Activated CD8-positive, alpha-beta T cell treated with anti-CD3 and anti-CD28 coated beads, Interleukin-2, amount 10 ng/mL, durations not matched to agents 7 days and 5 days (primary cell): ENCODE measurements at regions not wholly inside any gene's neighbourhood (a gene's known extent, or its start where the extent isn't known, plus 50 kb on each side); places are given as distances from the start of the nearest gene placed in this dataset.

ENCODE experiments used
- ATAC-seq: fragments of 150-1000 bp; cut with Tn5 transposase; one replicate; pipeline ENCODE4 v1.10.0; 2021; ENCODE audit warnings: moderate library complexity
- CTCF ChIA-PET: fragments of 350-600 bp; sonication (Branson Sonifier 250); formaldehyde crosslinking; loops from one replicate; lab custom pipeline; 2021; ENCODE audit warnings: antibody characterized with exemption; lab: Charles Lee
- POLR2A ChIA-PET: fragments of 350-600 bp; sonication (Branson Sonifier 250); formaldehyde crosslinking; loops from one replicate; lab custom pipeline; 2021; ENCODE audit warnings: antibody characterized with exemption; lab: Charles Lee
- DNase-seq: peaks from one replicate; pipeline ENCODE4 v3.0.0-alpha.2; 2020
- H3K27ac Mint-ChIP-seq: one replicate; pipeline ENCODE4 v1.8.0; 2021; ENCODE audit warnings: mild to moderate bottlenecking, mixed read lengths
- H3K27me3 Mint-ChIP-seq: one replicate; pipeline ENCODE4 v1.8.0; 2021; ENCODE audit warnings: low read depth, mixed read lengths
- H3K36me3 Mint-ChIP-seq: one replicate; pipeline ENCODE4 v1.8.0; 2021; ENCODE audit warnings: low read depth, mixed read lengths
- H3K4me1 Mint-ChIP-seq: one replicate; pipeline ENCODE4 v1.8.0; 2021; ENCODE audit warnings: low read depth, mixed read lengths
- H3K4me3 Mint-ChIP-seq: one replicate; pipeline ENCODE4 v1.8.0; 2021; ENCODE audit warnings: mild to moderate bottlenecking, mixed read lengths
- H3K9me3 Mint-ChIP-seq: one replicate; pipeline ENCODE4 v1.8.0; 2022; ENCODE audit warnings: mixed read lengths; ENCODE audit not compliant: insufficient read depth

DNA sequence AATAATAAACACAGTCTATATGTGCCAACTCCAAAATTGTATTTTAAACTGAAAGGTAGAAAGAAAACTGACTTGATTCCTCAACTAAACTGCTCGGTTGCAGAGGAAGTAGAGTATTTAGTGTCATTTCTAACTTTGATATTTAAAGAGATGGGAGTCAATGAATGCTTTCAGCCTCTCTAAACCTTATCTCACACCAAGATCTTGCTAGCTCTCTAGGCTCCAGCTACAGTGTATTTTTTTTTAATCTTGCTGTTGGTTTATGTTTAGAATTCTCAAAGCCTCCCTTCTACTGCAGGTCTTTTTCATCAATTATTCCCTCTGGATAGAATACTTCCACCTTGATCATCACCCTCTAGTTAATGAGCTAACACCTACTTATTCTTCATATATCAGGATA lies 419.4 kb upstream of the ZNF462 start:
- ChIA-PET POLR2A (no interaction called here), CTCF (no interaction called here)
- H3K4me1 Mint-ChIP-seq = no peaks in the 10 kb centered on the region
- H3K4me3 Mint-ChIP-seq = no peak overlapping the region
- no peak overlapping the region for H3K27ac Mint-ChIP-seq
- H3K27me3 Mint-ChIP-seq = no peaks in the 10 kb centered on the region
- DNase-seq (no peak), ATAC-seq (no peak)
- H3K9me3 Mint-ChIP-seq = peaks cover 8% of the 10 kb centered on the region
- no peaks in the 10 kb centered on the region for H3K36me3 Mint-ChIP-seq

DNA sequence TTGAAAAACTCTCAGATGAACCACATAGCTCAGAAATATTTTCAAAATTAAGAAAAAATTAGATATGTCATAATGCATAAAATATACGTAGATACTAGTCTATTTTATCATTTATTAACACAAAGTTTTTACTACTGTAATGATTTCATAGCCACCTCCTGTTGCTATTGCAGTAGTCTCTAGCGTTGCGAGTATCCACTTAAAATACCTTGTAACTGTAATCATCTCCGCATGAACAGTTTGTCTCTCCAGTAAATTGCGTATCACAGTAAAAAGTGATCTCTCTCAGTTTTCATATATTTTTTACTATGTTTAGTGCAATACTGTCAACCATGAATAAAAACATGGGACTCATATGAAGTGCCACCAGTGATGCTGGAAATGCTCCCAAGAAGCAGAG lies 417.9 kb upstream of the ZNF462 start:
- ChIA-PET POLR2A (no interaction called here), CTCF (no interaction called here)
- H3K4me1 Mint-ChIP-seq = no peaks in the 10 kb centered on the region
- H3K27ac Mint-ChIP-seq = no peak overlapping the region
- H3K27me3 Mint-ChIP-seq = no peaks in the 10 kb centered on the region
- ATAC-seq (no peak), DNase-seq (no peak)
- no peaks in the 10 kb centered on the region for H3K36me3 Mint-ChIP-seq
- H3K9me3 Mint-ChIP-seq = peaks cover 4% of the 10 kb centered on the region
- no peak overlapping the region for H3K4me3 Mint-ChIP-seq

DNA sequence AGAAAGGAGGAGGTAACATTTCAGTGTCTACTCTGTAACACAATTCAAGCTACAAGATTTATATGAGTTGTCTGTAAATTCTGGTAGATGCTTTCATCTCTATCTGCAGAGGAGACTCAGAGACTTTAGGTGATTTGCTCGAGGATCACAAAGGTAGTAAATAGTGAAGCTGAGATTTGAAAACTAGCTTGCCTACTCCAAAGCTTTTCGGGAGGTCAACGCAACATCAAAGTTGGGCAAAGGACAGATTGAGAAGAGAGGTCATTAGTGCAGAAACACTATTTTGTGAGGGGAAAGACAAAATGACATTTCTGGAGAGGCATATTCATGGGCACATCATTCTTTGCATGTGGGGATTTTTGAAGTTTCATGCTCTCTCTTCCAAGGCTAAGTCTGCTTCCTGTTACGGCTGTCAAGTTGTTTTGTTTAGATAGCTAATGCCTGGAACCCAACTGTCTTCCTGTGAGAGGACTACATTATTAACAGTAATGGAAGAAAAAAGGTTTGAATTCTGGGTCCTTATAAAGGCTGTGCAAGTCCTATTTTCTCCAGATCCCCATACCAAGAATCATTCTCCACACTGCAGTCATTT lies 413.5 kb upstream of the ZNF462 start:
- Mint-ChIP-seq H3K36me3 (no peaks in the 10 kb centered on the region), H3K27ac (no peak overlapping the region)

DNA sequence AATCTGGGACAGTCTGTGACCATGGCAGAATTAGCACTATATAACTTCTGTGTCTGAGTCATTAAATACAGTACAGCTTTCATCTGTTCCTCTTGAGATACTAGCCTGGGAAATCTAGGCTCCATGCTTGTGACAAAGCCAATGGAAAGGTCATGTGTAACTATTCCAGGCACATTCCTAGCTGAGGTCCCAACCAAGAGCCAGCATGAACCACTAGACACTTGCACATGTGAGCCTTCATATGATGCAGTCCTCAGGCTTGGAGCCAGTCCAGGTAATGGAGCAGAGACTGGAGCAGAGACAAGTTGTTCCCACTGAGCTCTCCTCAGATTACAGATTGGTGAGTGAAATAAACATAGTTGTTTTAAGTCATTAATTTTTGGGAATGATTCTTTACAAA lies 412.4 kb upstream of the ZNF462 start:
- H3K27me3 Mint-ChIP-seq = no peaks in the 10 kb centered on the region
- ATAC-seq (no peak), DNase-seq (no peak)
- H3K9me3 Mint-ChIP-seq = peaks cover 4% of the 10 kb centered on the region
- H3K4me3 Mint-ChIP-seq = no peak overlapping the region
- ChIA-PET POLR2A (no interaction called here), CTCF (no interaction called here)
- H3K27ac Mint-ChIP-seq = no peak overlapping the region
- no peaks in the 10 kb centered on the region for H3K4me1 Mint-ChIP-seq
- H3K36me3 Mint-ChIP-seq = no peaks in the 10 kb centered on the region

More for the DNA sequence above, 413.5 kb upstream of the ZNF462 start:
- H3K9me3 Mint-ChIP-seq = peaks cover 7% of the 10 kb centered on the region
- DNase-seq (no peak), ATAC-seq (no peak)
- ChIA-PET CTCF (no interaction called here), POLR2A (no interaction called here)
- H3K4me1 Mint-ChIP-seq = no peaks in the 10 kb centered on the region
- H3K4me3 Mint-ChIP-seq = no peak overlapping the region
- no peaks in the 10 kb centered on the region for H3K27me3 Mint-ChIP-seq

DNA sequence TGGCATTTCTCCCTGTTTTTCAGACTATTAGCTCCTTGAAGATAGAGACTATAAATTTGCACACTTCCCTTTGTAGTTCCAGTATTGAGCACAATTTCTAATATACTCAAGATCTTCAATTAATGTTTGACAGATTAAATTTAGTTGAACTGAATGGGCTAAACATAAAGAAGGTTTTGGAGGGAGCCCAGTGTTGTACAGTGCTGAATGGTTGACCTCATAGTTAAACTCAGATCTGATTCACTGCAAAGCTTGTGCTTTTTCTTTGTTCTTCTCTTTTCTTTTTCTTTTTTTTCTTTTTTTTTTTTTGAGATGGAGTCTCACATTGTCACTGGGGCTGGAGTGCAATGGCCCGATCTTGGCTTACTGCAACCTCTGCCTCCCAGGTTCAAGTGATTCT lies 411.7 kb upstream of the ZNF462 start:
- H3K4me3 Mint-ChIP-seq = no peak overlapping the region
- ATAC-seq (no peak), DNase-seq (no peak)
- no peak overlapping the region for H3K27ac Mint-ChIP-seq
- no peaks in the 10 kb centered on the region for H3K4me1 Mint-ChIP-seq
- peaks cover 3% of the 10 kb centered on the region for H3K9me3 Mint-ChIP-seq
- H3K36me3 Mint-ChIP-seq = no peaks in the 10 kb centered on the region
- CTCF ChIA-PET = no interaction called here
- POLR2A ChIA-PET = no interaction called here
- H3K27me3 Mint-ChIP-seq = no peaks in the 10 kb centered on the region

DNA sequence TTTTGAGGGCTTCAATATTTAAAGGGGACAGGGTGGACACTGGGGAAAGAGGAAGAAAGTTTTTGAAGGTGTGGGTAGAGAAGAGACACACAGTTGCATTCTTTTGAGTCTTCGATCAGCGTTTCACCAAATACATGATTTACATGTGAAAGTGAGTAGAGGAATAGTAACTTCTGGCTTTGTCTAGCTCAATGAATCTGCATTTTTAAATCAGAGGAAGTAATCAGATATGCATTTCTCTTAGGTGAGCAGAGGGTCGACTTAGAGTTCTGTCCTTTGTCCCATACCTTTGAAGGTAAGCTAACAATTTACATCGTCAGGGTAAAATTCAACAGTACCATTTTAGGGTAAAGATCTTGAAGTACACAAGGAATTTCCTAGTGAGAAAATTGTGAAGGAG lies 406.4 kb upstream of the ZNF462 start:
- Mint-ChIP-seq H3K4me1 (no peaks in the 10 kb centered on the region), H3K36me3 (no peaks in the 10 kb centered on the region), H3K9me3 (peaks cover 3% of the 10 kb centered on the region), H3K4me3 (no peak overlapping the region), H3K27me3 (no peaks in the 10 kb centered on the region), H3K27ac (no peak overlapping the region)
- ATAC-seq (no peak), DNase-seq (no peak)
- POLR2A ChIA-PET = no interaction called here
- CTCF ChIA-PET = no interaction called here

DNA sequence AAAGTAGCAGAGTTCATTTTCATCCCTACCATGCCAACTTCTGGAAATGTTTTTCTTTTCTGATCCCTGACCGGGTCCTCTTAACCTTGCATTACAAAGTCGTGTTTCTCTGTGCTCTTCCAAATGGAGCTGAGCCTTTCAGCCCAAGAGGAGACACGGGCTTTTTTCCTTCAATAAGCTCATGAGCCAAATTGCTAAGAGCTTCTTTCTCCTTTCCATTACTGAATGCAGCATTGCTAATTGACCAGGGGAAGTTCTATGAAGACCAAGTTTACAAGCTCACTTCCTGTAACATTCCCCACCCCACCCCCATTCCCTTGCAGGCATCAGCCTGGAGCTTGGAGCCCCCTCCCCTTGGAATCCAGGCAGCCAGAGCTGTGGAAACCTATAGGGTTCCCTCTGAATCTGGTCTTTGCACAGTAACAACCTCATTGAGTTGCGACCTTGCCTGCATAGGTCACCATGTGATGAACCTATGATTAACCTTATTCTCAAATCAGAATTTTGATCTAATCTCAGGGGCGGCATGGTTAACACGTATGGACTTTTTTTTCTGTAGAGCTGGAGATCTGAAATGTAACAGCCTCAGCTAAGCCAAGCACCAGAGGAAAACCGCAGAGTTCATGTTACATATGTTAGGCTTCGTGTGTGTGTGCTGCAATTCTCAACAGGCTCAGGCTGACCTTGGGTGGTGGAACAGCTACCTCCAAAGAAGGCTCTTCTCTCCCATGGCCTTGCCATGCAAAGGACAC lies 395.7 kb upstream of the ZNF462 start:
- ChIA-PET CTCF (no interaction called here), POLR2A (no interaction called here)
- Mint-ChIP-seq H3K4me3 (no peak overlapping the region), H3K27ac (no peak overlapping the region), H3K27me3 (no peaks in the 10 kb centered on the region), H3K36me3 (no peaks in the 10 kb centered on the region), H3K9me3 (no peaks in the 10 kb centered on the region), H3K4me1 (no peaks in the 10 kb centered on the region)
- no peak for DNase-seq
- no peak for ATAC-seq

DNA sequence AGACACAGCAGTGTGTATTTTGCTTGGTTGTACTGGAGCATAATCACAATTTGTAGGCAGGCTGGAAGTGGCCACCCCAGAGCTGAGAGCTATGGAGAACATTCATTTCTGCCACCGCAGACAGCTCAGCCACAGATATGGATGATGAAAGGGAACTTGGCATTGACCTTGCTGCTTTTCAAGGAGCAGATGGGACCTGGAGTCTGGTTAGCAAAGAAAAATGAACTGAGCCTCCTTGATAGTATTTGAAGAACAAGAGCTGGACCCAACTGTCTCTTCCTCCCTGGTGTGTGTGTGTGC lies 395.2 kb upstream of the ZNF462 start:
- Mint-ChIP-seq H3K9me3 (no peaks in the 10 kb centered on the region), H3K4me1 (no peaks in the 10 kb centered on the region), H3K36me3 (no peaks in the 10 kb centered on the region), H3K27me3 (no peaks in the 10 kb centered on the region), H3K27ac (no peak overlapping the region), H3K4me3 (no peak overlapping the region)
- ChIA-PET POLR2A (no interaction called here), CTCF (no interaction called here)
- ATAC-seq (no peak), DNase-seq (no peak)

DNA sequence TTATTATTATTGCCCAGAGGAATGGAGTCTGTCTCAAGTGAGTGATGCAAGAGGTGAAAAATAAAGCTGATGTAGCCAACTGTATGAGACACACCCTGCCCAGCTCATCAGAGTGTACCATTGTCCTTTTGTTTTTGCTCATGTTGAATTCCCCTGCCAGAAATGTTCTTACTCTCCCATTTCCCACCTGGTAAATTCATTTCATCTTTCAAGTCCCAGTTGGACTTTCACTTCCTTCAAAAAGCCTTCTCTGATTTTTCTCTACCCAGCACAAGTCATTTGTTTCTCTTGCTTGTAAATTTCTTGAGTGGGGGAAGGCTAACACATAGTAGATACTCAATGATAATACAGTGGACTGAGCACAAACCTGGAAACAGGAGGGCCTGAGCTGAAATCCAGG lies 394.5 kb upstream of the ZNF462 start:
- DNase-seq (no peak), ATAC-seq (no peak)
- ChIA-PET POLR2A (no interaction called here), CTCF (no interaction called here)
- Mint-ChIP-seq H3K4me3 (no peak overlapping the region), H3K4me1 (no peaks in the 10 kb centered on the region), H3K9me3 (no peaks in the 10 kb centered on the region), H3K27ac (no peak overlapping the region), H3K27me3 (no peaks in the 10 kb centered on the region), H3K36me3 (no peaks in the 10 kb centered on the region)

DNA sequence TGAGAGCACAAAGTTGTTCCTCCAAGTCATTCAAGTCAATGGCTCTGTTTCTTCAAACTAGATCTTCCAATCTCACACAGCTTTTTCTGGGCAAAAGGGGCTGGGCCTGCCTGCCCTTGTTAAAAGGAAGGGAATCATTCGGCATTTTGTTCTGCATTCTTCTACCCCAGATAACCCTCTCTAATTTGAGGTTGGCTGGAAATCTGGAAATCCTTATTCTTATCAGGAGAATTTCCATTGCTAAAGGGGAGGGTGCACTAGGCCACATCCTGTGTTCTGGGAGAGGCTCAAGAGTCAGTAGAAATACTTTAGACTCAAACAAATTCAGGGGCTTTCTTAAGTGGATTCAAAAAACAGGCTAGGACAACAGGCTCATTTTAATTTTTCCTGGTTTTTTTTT lies 384.7 kb upstream of the ZNF462 start:
- Mint-ChIP-seq H3K27me3 (no peaks in the 10 kb centered on the region), H3K4me1 (no peaks in the 10 kb centered on the region), H3K36me3 (no peaks in the 10 kb centered on the region), H3K4me3 (no peak overlapping the region), H3K27ac (no peak overlapping the region), H3K9me3 (peaks cover 11% of the 10 kb centered on the region)
- ChIA-PET POLR2A (no interaction called here), CTCF (no interaction called here)
- DNase-seq = no peak
- no peak for ATAC-seq

DNA sequence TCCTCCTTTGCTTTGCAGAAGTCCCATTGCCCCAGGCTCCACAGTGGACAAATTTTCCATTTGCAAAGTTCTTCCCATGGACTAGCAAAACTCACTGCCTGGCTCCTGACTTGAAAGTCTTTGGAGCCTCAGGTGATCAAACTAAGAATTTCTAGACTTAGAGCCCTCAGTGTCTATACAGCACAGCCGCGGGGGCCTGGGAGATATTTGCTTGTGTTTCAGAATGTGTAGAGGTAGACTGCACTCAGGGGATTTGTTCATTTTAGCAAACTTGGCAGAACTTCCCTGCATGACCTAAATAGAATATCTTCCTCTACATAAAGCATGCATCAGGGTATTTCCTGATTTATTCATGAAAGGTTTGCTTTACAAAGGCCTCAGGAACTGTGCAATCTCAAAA lies 384.2 kb upstream of the ZNF462 start:
- ChIA-PET CTCF (no interaction called here), POLR2A (no interaction called here)
- no peak for ATAC-seq
- no peaks in the 10 kb centered on the region for H3K4me1 Mint-ChIP-seq
- H3K27ac Mint-ChIP-seq = no peak overlapping the region
- no peak overlapping the region for H3K4me3 Mint-ChIP-seq
- H3K9me3 Mint-ChIP-seq = peaks cover 9% of the 10 kb centered on the region
- H3K36me3 Mint-ChIP-seq = no peaks in the 10 kb centered on the region
- H3K27me3 Mint-ChIP-seq = no peaks in the 10 kb centered on the region
- no peak for DNase-seq

DNA sequence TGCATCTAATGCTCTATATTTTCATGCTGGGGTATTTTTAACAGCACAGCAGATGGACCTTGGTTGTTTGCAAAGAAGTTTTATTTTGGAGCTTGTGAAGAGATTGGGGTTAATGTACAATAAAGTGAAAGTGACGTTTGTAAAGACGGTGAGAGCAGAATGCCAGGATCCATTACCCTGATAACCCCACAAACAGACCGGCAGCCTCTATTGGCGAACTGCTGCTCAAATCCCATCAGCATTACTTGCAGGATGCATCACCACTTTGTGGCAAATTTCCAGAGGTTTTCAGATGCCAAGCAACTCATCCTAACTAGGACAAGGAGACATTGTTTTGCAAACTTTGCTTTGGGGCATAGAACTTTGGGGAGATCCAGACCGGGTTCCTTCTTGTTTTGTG lies 383.3 kb upstream of the ZNF462 start:
- Mint-ChIP-seq H3K4me3 (no peak overlapping the region), H3K9me3 (peaks cover 6% of the 10 kb centered on the region), H3K27me3 (no peaks in the 10 kb centered on the region), H3K4me1 (no peaks in the 10 kb centered on the region), H3K36me3 (no peaks in the 10 kb centered on the region), H3K27ac (no peak overlapping the region)
- CTCF ChIA-PET = no interaction called here
- ATAC-seq = no peak
- no peak for DNase-seq
- POLR2A ChIA-PET = no interaction called here
